ENCODE measurements at regions not wholly inside any gene's neighbourhood (a gene's known extent, or its start where the extent isn't known, plus 50 kb on each side); places are given as distances from the start of the nearest gene placed in this dataset.
"Not testable (repeated sequence)": the region's sequence is repeated elsewhere in the genome, so short reads cannot be mapped to it uniquely, and the experiment has no call there.

- DNase-seq = peak; percentile 15
These were observed 271.1 kb upstream of the CCL2 start for GRCh38 chr17:33983824-33984574.

GRCh38 chr17:33986088-33986487 lies 269.0 kb upstream of the CCL2 start:
- DNase-seq = no peak

- no peak for DNase-seq
These were observed 268.5 kb upstream of the CCL2 start for GRCh38 chr17:33986566-33986965.

GRCh38 chr17:33987162-33987561 lies 267.9 kb upstream of the CCL2 start:
- no peak for DNase-seq

GRCh38 chr17:33989361-33990148 lies 265.5 kb upstream of the CCL2 start:
- DNase-seq = no peak

GRCh38 chr17:33990943-33991706 lies 264.0 kb upstream of the CCL2 start:
- DNase-seq = no peak

- no peak for DNase-seq
These were observed 263.0 kb upstream of the CCL2 start for GRCh38 chr17:33992113-33992512.

GRCh38 chr17:34000639-34001038 lies 254.4 kb upstream of the CCL2 start:
- no peak for DNase-seq

- no peak for DNase-seq
These were observed 253.8 kb upstream of the CCL2 start for GRCh38 chr17:34001246-34001645.

- DNase-seq = no peak
These were observed 249.0 kb upstream of the CCL2 start for GRCh38 chr17:34006126-34006525.

- DNase-seq = no peak
These were observed 247.0 kb upstream of the CCL2 start for GRCh38 chr17:34008125-34008524.

GRCh38 chr17:34009912-34010311 lies 245.2 kb upstream of the CCL2 start:
- no peak for DNase-seq

GRCh38 chr17:34010534-34010933 lies 244.6 kb upstream of the CCL2 start:
- no peak for DNase-seq

- DNase-seq = no peak
These were observed 243.5 kb upstream of the CCL2 start for GRCh38 chr17:34011599-34011998.

GRCh38 chr17:34012709-34013375 lies 242.2 kb upstream of the CCL2 start:
- DNase-seq = no peak

- DNase-seq = no peak
These were observed 239.8 kb upstream of the CCL2 start for GRCh38 chr17:34015253-34015652.

- no peak for DNase-seq
These were observed 230.7 kb upstream of the CCL2 start for GRCh38 chr17:34024386-34024785.

GRCh38 chr17:34024806-34025551 lies 230.1 kb upstream of the CCL2 start:
- DNase-seq = no peak

GRCh38 chr17:34030601-34031000 lies 224.5 kb upstream of the CCL2 start:
- not testable (repeated sequence) for DNase-seq

GRCh38 chr17:34032305-34032704 lies 222.8 kb upstream of the CCL2 start:
- not testable (repeated sequence) for DNase-seq

- DNase-seq = not testable (repeated sequence)
These were observed 216.3 kb upstream of the CCL2 start for GRCh38 chr17:34038786-34039185.

GRCh38 chr17:34039213-34039612 lies 215.9 kb upstream of the CCL2 start:
- DNase-seq = not testable (repeated sequence)
